ENCODE measurements at regions not wholly inside any gene's neighbourhood (a gene's known extent, or its start where the extent isn't known, plus 50 kb on each side); places are given as distances from the start of the nearest gene placed in this dataset.

GRCh38 chr10:36038316-36038955 is 396.3 kb upstream of the FZD8 start:
- H3K4me3 ChIP-seq (ENCODE audit: insufficient read depth, low read depth, low read length), result no peak overlapping the region
- no peak overlapping the region for H3K27ac ChIP-seq (ENCODE audit: insufficient read depth, low read depth, low read length, poor library complexity, severe bottlenecking)
- no peaks in the 10 kb centered on the region for H3K4me1 ChIP-seq (ENCODE audit: control insufficient read depth, insufficient read depth, low read length)
- no peaks in the 10 kb centered on the region for H3K9me3 ChIP-seq (ENCODE audit: control insufficient read depth, low read length)
- 83 to 84% methylated on average over 3 of the region's 3 CpGs for WGBS, 2 experiments
- H3K27me3 ChIP-seq (ENCODE audit: control insufficient read depth, insufficient read depth, low read length, poor library complexity, severe bottlenecking), result no peaks in the 10 kb centered on the region
- no peaks in the 10 kb centered on the region for H3K36me3 ChIP-seq (ENCODE audit: control insufficient read depth, insufficient read depth, low read length)

GRCh38 chr10:36036137-36036536 is 394.0 kb upstream of the FZD8 start:
- Histone ChIP-seq H3K27me3 (ENCODE audit: control insufficient read depth, insufficient read depth, low read length, poor library complexity, severe bottlenecking) (no peaks in the 10 kb centered on the region), H3K27ac (ENCODE audit: insufficient read depth, low read depth, low read length, poor library complexity, severe bottlenecking) (no peak overlapping the region), H3K36me3 (ENCODE audit: control insufficient read depth, insufficient read depth, low read length) (no peaks in the 10 kb centered on the region), H3K9me3 (ENCODE audit: control insufficient read depth, low read length) (no peaks in the 10 kb centered on the region), H3K4me3 (ENCODE audit: insufficient read depth, low read depth, low read length) (no peak overlapping the region), H3K4me1 (ENCODE audit: control insufficient read depth, insufficient read depth, low read length) (no peaks in the 10 kb centered on the region)
- WGBS, 2 experiments, result 92 to 97% methylated on average over 5 of the region's 5 CpGs

GRCh38 chr10:36033808-36034207 is 391.7 kb upstream of the FZD8 start:
- H3K27ac ChIP-seq (ENCODE audit: insufficient read depth, low read depth, low read length, poor library complexity, severe bottlenecking), result no peak overlapping the region
- no peak overlapping the region for H3K4me3 ChIP-seq (ENCODE audit: insufficient read depth, low read depth, low read length)
- no peaks in the 10 kb centered on the region for H3K4me1 ChIP-seq (ENCODE audit: control insufficient read depth, insufficient read depth, low read length)
- no peaks in the 10 kb centered on the region for H3K9me3 ChIP-seq (ENCODE audit: control insufficient read depth, low read length)
- no peaks in the 10 kb centered on the region for H3K27me3 ChIP-seq (ENCODE audit: control insufficient read depth, insufficient read depth, low read length, poor library complexity, severe bottlenecking)
- H3K36me3 ChIP-seq (ENCODE audit: control insufficient read depth, insufficient read depth, low read length), result no peaks in the 10 kb centered on the region

- 91 to 96% methylated on average over 3 of the region's 3 CpGs for WGBS, 2 experiments
- Histone ChIP-seq H3K4me3 (ENCODE audit: insufficient read depth, low read depth, low read length) (no peak overlapping the region), H3K4me1 (ENCODE audit: control insufficient read depth, insufficient read depth, low read length) (no peaks in the 10 kb centered on the region), H3K27ac (ENCODE audit: insufficient read depth, low read depth, low read length, poor library complexity, severe bottlenecking) (no peak overlapping the region), H3K27me3 (ENCODE audit: control insufficient read depth, insufficient read depth, low read length, poor library complexity, severe bottlenecking) (no peaks in the 10 kb centered on the region), H3K9me3 (ENCODE audit: control insufficient read depth, low read length) (no peaks in the 10 kb centered on the region), H3K36me3 (ENCODE audit: control insufficient read depth, insufficient read depth, low read length) (no peaks in the 10 kb centered on the region)
These were observed 388.4 kb upstream of the FZD8 start for GRCh38 chr10:36030516-36030915.

- 95 to 97% methylated on average over 6 of the region's 6 CpGs for WGBS, 2 experiments
- Histone ChIP-seq H3K4me3 (ENCODE audit: insufficient read depth, low read depth, low read length) (no peak overlapping the region), H3K36me3 (ENCODE audit: control insufficient read depth, insufficient read depth, low read length) (no peaks in the 10 kb centered on the region), H3K27me3 (ENCODE audit: control insufficient read depth, insufficient read depth, low read length, poor library complexity, severe bottlenecking) (no peaks in the 10 kb centered on the region), H3K4me1 (ENCODE audit: control insufficient read depth, insufficient read depth, low read length) (no peaks in the 10 kb centered on the region), H3K27ac (ENCODE audit: insufficient read depth, low read depth, low read length, poor library complexity, severe bottlenecking) (no peak overlapping the region), H3K9me3 (ENCODE audit: control insufficient read depth, low read length) (no peaks in the 10 kb centered on the region)
These were observed 384.7 kb upstream of the FZD8 start for GRCh38 chr10:36026656-36027390.

GRCh38 chr10:36026081-36026480 is 384.0 kb upstream of the FZD8 start:
- no peaks in the 10 kb centered on the region for H3K4me1 ChIP-seq (ENCODE audit: control insufficient read depth, insufficient read depth, low read length)
- no peaks in the 10 kb centered on the region for H3K36me3 ChIP-seq (ENCODE audit: control insufficient read depth, insufficient read depth, low read length)
- no peaks in the 10 kb centered on the region for H3K9me3 ChIP-seq (ENCODE audit: control insufficient read depth, low read length)
- no peak overlapping the region for H3K4me3 ChIP-seq (ENCODE audit: insufficient read depth, low read depth, low read length)
- no peaks in the 10 kb centered on the region for H3K27me3 ChIP-seq (ENCODE audit: control insufficient read depth, insufficient read depth, low read length, poor library complexity, severe bottlenecking)
- 95 to 96% methylated on average over 6 of the region's 6 CpGs for WGBS, 2 experiments
- H3K27ac ChIP-seq (ENCODE audit: insufficient read depth, low read depth, low read length, poor library complexity, severe bottlenecking), result no peak overlapping the region

- Histone ChIP-seq H3K27ac (ENCODE audit: insufficient read depth, low read depth, low read length, poor library complexity, severe bottlenecking) (no peak overlapping the region), H3K4me1 (ENCODE audit: control insufficient read depth, insufficient read depth, low read length) (peaks cover 4% of the 10 kb centered on the region), H3K36me3 (ENCODE audit: control insufficient read depth, insufficient read depth, low read length) (no peaks in the 10 kb centered on the region), H3K4me3 (ENCODE audit: insufficient read depth, low read depth, low read length) (no peak overlapping the region), H3K27me3 (ENCODE audit: control insufficient read depth, insufficient read depth, low read length, poor library complexity, severe bottlenecking) (no peaks in the 10 kb centered on the region), H3K9me3 (ENCODE audit: control insufficient read depth, low read length) (no peaks in the 10 kb centered on the region)
These were observed 381.8 kb upstream of the FZD8 start for GRCh38 chr10:36023939-36024338.

GRCh38 chr10:36021096-36021495 is 379.0 kb upstream of the FZD8 start:
- Histone ChIP-seq H3K4me3 (ENCODE audit: insufficient read depth, low read depth, low read length) (no peak overlapping the region), H3K36me3 (ENCODE audit: control insufficient read depth, insufficient read depth, low read length) (no peaks in the 10 kb centered on the region), H3K9me3 (ENCODE audit: control insufficient read depth, low read length) (no peaks in the 10 kb centered on the region), H3K27ac (ENCODE audit: insufficient read depth, low read depth, low read length, poor library complexity, severe bottlenecking) (no peak overlapping the region), H3K4me1 (ENCODE audit: control insufficient read depth, insufficient read depth, low read length) (peaks cover 8% of the 10 kb centered on the region), H3K27me3 (ENCODE audit: control insufficient read depth, insufficient read depth, low read length, poor library complexity, severe bottlenecking) (no peaks in the 10 kb centered on the region)
- 0% methylated on average over 1 of the region's 1 CpG for WGBS, 2 experiments

GRCh38 chr10:36019749-36020148 is 377.7 kb upstream of the FZD8 start:
- WGBS, 2 experiments, result 90 to 94% methylated on average over 4 of the region's 4 CpGs
- Histone ChIP-seq H3K27ac (ENCODE audit: insufficient read depth, low read depth, low read length, poor library complexity, severe bottlenecking) (no peak overlapping the region), H3K4me1 (ENCODE audit: control insufficient read depth, insufficient read depth, low read length) (peaks cover 8% of the 10 kb centered on the region), H3K36me3 (ENCODE audit: control insufficient read depth, insufficient read depth, low read length) (no peaks in the 10 kb centered on the region), H3K4me3 (ENCODE audit: insufficient read depth, low read depth, low read length) (no peak overlapping the region), H3K9me3 (ENCODE audit: control insufficient read depth, low read length) (no peaks in the 10 kb centered on the region), H3K27me3 (ENCODE audit: control insufficient read depth, insufficient read depth, low read length, poor library complexity, severe bottlenecking) (no peaks in the 10 kb centered on the region)

GRCh38 chr10:36018996-36019395 is 376.9 kb upstream of the FZD8 start:
- no peaks in the 10 kb centered on the region for H3K9me3 ChIP-seq (ENCODE audit: control insufficient read depth, low read length)
- no peak overlapping the region for H3K27ac ChIP-seq (ENCODE audit: insufficient read depth, low read depth, low read length, poor library complexity, severe bottlenecking)
- WGBS, 2 experiments, result 77 to 83% methylated on average over 5 of the region's 5 CpGs
- peaks cover 8% of the 10 kb centered on the region for H3K4me1 ChIP-seq (ENCODE audit: control insufficient read depth, insufficient read depth, low read length)
- no peak overlapping the region for H3K4me3 ChIP-seq (ENCODE audit: insufficient read depth, low read depth, low read length)
- H3K36me3 ChIP-seq (ENCODE audit: control insufficient read depth, insufficient read depth, low read length), result no peaks in the 10 kb centered on the region
- no peaks in the 10 kb centered on the region for H3K27me3 ChIP-seq (ENCODE audit: control insufficient read depth, insufficient read depth, low read length, poor library complexity, severe bottlenecking)

Data from ectodermal cell (in vitro differentiated cells).